ENCODE measurements at regions not wholly inside any gene's neighbourhood (a gene's known extent, or its start where the extent isn't known, plus 50 kb on each side); places are given as distances from the start of the nearest gene placed in this dataset.

- H3K4me3 ChIP-seq (ENCODE audit: low read depth, low read length) = no peak overlapping the region
- no peak for DNase-seq (ENCODE audit: low read depth)
- TF ChIP-seq CTCF (IDR thresholded peaks at IDR 0.05; ENCODE audit: insufficient read depth, low read depth, low read length, missing control alignments) = no peak
These were observed 144.1 kb upstream of the TMTC4 start for GRCh38 chr13:100818711-100819110.

GRCh38 chr13:100817928-100818327 is 143.3 kb upstream of the TMTC4 start:
- H3K4me3 ChIP-seq (ENCODE audit: low read depth, low read length) = no peak overlapping the region
- no peak for TF ChIP-seq CTCF (IDR thresholded peaks at IDR 0.05; ENCODE audit: insufficient read depth, low read depth, low read length, missing control alignments)
- DNase-seq (ENCODE audit: low read depth) = no peak

- no peak overlapping the region for H3K4me3 ChIP-seq (ENCODE audit: low read depth, low read length)
- no peak for DNase-seq (ENCODE audit: low read depth)
- TF ChIP-seq CTCF (IDR thresholded peaks at IDR 0.05; ENCODE audit: insufficient read depth, low read depth, low read length, missing control alignments) = no peak
These were observed 141.0 kb upstream of the TMTC4 start for GRCh38 chr13:100815476-100816046.

GRCh38 chr13:100812982-100813584 is 138.5 kb upstream of the TMTC4 start:
- no peak for TF ChIP-seq CTCF (IDR thresholded peaks at IDR 0.05; ENCODE audit: insufficient read depth, low read depth, low read length, missing control alignments)
- H3K4me3 ChIP-seq (ENCODE audit: low read depth, low read length) = no peak overlapping the region
- no peak for DNase-seq (ENCODE audit: low read depth)

- TF ChIP-seq CTCF (IDR thresholded peaks at IDR 0.05; ENCODE audit: insufficient read depth, low read depth, low read length, missing control alignments) = no peak
- H3K4me3 ChIP-seq (ENCODE audit: low read depth, low read length) = no peak overlapping the region
- DNase-seq (ENCODE audit: low read depth) = no peak
These were observed 137.3 kb upstream of the TMTC4 start for GRCh38 chr13:100811928-100812327.

- H3K4me3 ChIP-seq (ENCODE audit: low read depth, low read length) = no peak overlapping the region
- no peak for DNase-seq (ENCODE audit: low read depth)
- TF ChIP-seq CTCF (IDR thresholded peaks at IDR 0.05; ENCODE audit: insufficient read depth, low read depth, low read length, missing control alignments) = no peak
These were observed 136.7 kb upstream of the TMTC4 start for GRCh38 chr13:100811024-100811865.

Measured in GM12865 (cell line).